ENCODE measurements at regions not wholly inside any gene's neighbourhood (a gene's known extent, or its start where the extent isn't known, plus 50 kb on each side); places are given as distances from the start of the nearest gene placed in this dataset.

DNA sequence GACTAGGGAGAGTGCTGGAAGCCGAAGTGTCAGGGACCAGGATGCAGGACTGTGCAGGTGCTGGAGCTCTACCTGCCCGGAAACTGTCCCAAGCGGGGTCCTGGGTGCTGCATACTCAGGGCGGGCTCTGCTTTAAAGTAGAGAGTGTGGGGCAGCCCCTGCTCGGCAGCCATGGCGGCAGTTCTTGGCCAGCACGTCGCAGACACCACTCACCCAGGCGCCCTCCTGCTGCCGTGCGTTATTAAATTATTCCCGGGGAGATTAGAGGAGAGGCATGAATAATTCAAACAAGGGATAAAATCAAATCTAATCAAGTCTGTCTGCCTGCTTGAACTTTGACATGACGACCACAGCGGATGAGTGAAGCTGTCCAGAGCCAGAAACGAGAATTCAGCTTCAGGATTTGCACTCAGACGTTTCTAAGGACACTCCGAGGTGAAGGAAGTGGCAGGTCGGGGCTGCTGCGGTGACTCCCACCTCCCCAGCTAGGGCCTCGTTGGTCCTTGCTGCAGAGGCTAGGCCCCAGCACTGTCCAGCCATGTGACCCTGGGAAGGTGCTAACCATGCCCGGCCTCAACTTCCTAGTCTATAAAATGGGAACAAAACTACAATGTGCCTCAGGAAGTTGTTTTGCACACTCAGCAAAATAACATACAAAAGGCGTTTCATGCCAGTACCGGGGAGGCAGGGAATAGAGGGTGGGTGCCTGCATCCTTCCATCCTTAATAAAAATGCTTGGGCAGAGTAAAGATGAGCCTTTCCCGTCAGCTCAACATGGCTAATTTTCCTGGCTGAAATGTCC is 91.3 kb upstream of the ADAMTS2 start:
- TF ChIP-seq, protein P1, sequence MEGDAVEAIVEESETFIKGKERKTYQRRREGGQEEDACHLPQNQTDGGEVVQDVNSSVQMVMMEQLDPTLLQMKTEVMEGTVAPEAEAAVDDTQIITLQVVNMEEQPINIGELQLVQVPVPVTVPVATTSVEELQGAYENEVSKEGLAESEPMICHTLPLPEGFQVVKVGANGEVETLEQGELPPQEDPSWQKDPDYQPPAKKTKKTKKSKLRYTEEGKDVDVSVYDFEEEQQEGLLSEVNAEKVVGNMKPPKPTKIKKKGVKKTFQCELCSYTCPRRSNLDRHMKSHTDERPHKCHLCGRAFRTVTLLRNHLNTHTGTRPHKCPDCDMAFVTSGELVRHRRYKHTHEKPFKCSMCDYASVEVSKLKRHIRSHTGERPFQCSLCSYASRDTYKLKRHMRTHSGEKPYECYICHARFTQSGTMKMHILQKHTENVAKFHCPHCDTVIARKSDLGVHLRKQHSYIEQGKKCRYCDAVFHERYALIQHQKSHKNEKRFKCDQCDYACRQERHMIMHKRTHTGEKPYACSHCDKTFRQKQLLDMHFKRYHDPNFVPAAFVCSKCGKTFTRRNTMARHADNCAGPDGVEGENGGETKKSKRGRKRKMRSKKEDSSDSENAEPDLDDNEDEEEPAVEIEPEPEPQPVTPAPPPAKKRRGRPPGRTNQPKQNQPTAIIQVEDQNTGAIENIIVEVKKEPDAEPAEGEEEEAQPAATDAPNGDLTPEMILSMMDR (IDR thresholded peaks at IDR 0.05), result no peak
- TF ChIP-seq POLR2A (IDR thresholded peaks at IDR 0.05; ENCODE audit: low read depth), result no peak
- no peak for TF ChIP-seq POLR2AphosphoS5 (IDR thresholded peaks at IDR 0.05)
- no peak for TF ChIP-seq EP300 (IDR thresholded peaks at IDR 0.05)
